ENCODE measurements at regions not wholly inside any gene's neighbourhood (a gene's known extent, or its start where the extent isn't known, plus 50 kb on each side); places are given as distances from the start of the nearest gene placed in this dataset.

DNA sequence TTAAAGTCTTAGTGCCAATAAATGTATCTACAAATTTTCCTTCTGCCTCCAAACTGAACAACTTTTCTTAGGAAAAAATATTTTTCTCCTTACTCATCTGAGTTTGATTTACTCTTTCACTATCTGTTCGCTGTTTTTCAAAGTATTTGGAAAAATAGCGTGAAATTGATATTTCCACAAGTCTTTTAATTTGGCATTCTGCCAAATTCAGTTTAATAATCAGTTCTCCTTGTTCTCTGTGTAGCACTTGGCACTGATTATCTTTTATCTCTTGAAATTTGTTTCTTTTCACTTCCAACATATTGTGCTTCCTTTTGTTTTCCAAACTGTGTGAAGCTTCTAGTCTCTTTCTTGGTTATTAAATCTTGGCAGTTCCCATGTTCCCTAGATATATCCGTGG, 559.8 kb downstream of the RPL10L start:
- TF ChIP-seq POLR2A (IDR thresholded peaks at IDR 0.05; ENCODE audit: low read depth, low read length) (no peak), USF2 (IDR thresholded peaks at IDR 0.05; ENCODE audit: low read depth, low read length) (no peak), CEBPB (IDR thresholded peaks at IDR 0.05; ENCODE audit: low read depth, low read length) (no peak), FOS (IDR thresholded peaks at IDR 0.05; ENCODE audit: low read depth, low read length) (no peak), RAD21 (IDR thresholded peaks at IDR 0.05; ENCODE audit: low read length) (no peak), NFE2L2 (IDR thresholded peaks at IDR 0.05; ENCODE audit: low read depth, low read length) (no peak), CHD1 (IDR thresholded peaks at IDR 0.05; ENCODE audit: low read depth, low read length) (no peak)
- TF ChIP-seq, protein P1, sequence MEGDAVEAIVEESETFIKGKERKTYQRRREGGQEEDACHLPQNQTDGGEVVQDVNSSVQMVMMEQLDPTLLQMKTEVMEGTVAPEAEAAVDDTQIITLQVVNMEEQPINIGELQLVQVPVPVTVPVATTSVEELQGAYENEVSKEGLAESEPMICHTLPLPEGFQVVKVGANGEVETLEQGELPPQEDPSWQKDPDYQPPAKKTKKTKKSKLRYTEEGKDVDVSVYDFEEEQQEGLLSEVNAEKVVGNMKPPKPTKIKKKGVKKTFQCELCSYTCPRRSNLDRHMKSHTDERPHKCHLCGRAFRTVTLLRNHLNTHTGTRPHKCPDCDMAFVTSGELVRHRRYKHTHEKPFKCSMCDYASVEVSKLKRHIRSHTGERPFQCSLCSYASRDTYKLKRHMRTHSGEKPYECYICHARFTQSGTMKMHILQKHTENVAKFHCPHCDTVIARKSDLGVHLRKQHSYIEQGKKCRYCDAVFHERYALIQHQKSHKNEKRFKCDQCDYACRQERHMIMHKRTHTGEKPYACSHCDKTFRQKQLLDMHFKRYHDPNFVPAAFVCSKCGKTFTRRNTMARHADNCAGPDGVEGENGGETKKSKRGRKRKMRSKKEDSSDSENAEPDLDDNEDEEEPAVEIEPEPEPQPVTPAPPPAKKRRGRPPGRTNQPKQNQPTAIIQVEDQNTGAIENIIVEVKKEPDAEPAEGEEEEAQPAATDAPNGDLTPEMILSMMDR (conservative IDR thresholded peaks at IDR 0.05; ENCODE audit: low read depth, low read length) = no peak
